HG02870 (cell line): ENCODE measurements at regions not wholly inside any gene's neighbourhood (a gene's known extent, or its start where the extent isn't known, plus 50 kb on each side); places are given as distances from the start of the nearest gene placed in this dataset.
"Not testable (repeated sequence)": the region's sequence is repeated elsewhere in the genome, so short reads cannot be mapped to it uniquely, and the experiment has no call there.

Source experiments
- ATAC-seq: cut with Tn5 transposase; IDR thresholded peaks from one replicate; pipeline ENCODE4 v1.9.1; 2021; ENCODE audit warnings: mild to moderate bottlenecking, moderate library complexity; ENCODE audit not compliant: unreplicated experiment

DNA sequence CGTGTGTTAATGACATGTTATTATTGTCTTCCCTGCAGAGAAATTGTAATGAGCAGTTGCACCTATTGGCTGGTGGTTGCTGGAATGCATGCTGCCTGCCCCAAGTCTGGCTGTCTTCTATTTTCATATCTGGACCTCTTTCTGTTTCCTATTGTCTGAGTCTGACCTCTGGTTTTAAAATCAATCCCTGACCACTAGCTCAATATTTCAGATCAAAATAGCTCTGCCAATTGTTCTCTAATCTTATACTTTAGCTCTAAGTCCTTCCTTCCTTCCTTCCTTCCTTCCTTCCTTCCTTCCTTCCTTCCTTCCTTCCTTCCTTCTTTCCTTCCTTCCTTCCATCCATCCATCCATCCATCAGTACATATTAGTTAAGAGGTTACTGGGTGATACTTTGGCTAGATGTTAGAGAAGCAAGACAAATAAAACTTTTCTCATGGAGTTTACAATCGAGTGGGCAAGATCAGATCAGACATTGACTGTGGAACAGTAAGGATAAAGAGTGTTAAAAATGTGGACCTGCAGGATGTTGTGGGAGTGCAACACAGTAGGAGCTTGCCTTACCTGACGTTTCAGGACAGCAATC, 417.1 kb downstream of the SOCS6 start:
- no peak for ATAC-seq

- no peak for ATAC-seq
These were observed 411.7 kb downstream of the SOCS6 start for GRCh38 chr18:70700496-70700895.

DNA sequence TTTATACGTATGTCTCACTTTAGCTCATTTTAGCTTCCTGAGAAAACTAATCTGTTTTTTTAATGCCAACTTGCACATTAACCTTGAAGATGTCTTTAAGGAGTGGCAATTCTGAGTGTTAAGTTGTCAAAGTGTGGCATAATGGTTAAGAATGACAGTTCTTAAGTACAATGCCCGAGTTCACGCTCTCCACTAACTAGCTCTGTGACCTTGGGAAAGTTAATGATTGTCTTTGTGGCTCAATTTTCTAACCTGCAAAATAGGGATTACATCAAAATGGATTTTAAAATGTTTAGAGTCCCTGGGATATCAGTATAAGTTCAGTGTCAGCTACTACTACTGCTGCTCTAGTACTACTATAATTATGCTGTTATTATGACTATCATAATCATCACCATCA, 409.7 kb downstream of the SOCS6 start:
- no peak for ATAC-seq

- no peak for ATAC-seq
These were observed 404.4 kb downstream of the SOCS6 start for GRCh38 chr18:70693246-70693645.

DNA sequence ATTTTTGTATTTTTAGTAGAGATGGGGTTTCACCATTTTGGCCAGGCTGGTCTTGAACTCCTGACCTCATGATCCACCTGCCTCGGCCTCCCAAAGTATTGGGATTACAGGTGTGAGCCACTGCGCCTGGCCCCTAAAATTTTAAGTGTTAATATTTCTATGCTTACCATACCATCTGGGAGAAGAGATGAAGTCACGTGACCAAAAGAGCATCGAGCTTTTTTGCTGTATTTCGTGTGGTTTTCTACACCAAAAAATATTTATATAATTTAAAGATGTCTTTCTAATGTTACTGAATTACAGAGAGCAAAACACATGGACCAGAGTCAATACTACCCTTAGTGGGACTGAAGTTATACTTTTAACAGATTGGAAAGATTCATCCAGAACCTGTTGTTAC, 400.9 kb downstream of the SOCS6 start:
- not testable (repeated sequence) for ATAC-seq

GRCh38 chr18:70688286-70688685, 399.4 kb downstream of the SOCS6 start:
- ATAC-seq: no peak

GRCh38 chr18:70684821-70685220, 396.0 kb downstream of the SOCS6 start:
- no peak for ATAC-seq

DNA sequence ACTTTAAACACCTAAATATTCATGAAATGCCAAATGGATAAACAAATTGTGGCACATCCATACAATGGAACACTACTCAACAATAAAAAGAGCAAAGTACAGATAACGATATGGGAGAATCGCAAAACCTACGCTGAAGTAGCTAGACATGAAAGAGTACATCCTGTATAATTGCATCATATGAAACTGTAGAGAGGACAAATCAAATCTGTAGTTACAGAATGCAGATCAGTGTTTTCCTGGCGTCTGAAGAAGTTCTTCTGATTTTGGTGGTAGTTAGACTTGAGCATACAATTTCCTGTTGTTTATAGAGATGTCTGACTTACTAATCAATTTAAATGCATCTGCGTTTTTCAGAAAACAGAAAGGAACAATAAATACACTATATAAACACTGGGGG, 394.4 kb downstream of the SOCS6 start:
- ATAC-seq: no peak

- ATAC-seq: no peak
These were observed 386.1 kb downstream of the SOCS6 start for GRCh38 chr18:70674896-70675295.

GRCh38 chr18:70673831-70674230, 385.0 kb downstream of the SOCS6 start:
- ATAC-seq: no peak

- ATAC-seq: no peak
These were observed 383.7 kb downstream of the SOCS6 start for GRCh38 chr18:70672581-70672980.

DNA sequence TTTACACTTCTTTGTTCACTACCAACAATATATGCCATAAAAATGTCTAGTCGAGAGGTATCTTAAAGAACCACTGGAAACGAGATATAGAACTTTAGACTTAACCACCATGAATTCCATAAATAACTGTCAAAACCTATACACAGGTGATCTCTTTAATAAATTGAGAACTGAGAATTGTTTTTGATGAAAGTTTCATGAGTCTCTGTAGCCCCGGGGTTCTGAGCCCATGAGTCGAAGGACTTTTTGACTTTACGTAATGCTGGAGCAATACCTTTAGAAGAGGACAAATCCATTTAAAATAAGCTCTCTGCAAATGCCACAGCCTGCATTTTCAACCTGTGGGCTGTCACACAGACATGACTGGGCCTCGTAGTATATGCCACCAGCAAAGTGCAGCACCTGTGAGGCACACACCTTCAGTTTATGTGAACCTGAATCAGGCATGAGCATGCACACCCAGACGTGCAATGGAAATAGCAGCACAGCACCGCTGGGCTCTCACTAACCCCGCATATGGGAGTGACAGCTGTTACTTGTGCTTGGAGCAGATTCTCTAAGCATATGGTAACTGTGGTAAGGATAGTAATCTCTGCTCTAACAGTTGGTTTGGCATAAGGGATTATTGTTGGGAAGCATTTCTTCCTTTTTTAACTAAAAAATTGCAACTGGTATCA, 383.2 kb downstream of the SOCS6 start:
- no peak for ATAC-seq

GRCh38 chr18:70666936-70667335, 378.1 kb downstream of the SOCS6 start:
- ATAC-seq: no peak

- ATAC-seq: no peak
These were observed 374.3 kb downstream of the SOCS6 start for GRCh38 chr18:70663141-70663540.

DNA sequence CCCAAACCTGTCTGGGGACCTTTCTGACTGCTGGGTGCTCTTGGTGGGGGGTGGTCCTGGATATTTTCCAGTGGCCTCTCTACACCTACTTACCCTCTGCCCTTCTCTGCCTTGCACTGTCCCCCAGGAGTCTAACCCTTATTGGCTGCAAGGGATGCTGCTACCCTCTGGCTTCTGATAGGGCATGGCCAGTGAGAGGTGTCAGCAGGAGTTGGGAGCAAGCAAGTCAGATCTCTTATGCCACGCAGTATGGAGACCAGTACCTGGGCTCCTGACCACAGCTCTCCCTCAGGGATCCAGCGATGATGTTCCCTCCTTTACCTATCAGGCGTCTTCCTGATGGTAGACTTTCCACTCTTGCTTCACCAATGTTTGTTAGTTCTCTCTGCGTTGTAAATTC, 373.7 kb downstream of the SOCS6 start:
- no peak for ATAC-seq

GRCh38 chr18:70659036-70659925, 370.4 kb downstream of the SOCS6 start:
- no peak for ATAC-seq

DNA sequence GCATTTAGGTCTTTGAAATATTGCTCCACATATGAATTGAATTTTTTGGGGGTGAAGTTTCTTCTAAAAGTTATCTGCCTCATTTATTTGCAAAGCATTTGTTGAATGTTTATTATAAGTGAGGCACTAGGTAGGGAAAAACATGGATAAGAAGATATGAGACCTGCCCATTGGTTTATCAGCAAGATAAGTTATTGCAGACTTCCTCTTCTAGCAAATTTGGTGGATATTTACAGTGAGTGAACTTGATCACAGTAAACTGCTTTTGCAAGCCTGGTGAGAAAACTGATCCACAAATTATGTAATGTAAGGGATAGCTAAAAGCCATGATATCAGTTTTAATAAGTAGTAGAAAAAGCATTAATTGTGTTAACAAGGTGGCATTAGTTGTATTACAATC, 364.8 kb downstream of the SOCS6 start:
- ATAC-seq: no peak

- ATAC-seq: no peak
These were observed 362.0 kb downstream of the SOCS6 start for GRCh38 chr18:70650878-70651277.

DNA sequence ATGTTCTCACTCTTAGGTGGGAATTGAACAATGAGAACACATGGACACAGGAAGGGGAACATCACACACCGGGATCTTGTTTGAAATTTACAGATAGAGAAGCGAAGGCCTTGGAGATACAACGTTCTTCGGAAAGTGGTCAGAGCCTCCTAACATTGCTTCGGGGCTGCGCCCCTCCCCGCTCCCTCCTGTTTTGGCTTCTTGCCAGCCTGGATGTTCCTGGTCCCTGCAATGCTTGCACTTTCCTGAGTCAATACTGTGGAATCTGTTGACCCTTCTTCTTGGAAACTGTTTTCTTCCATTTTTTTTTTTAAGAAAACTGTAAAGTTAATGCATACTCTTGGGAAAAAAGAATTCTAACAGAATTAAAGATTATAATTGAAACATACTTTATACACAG, 360.8 kb downstream of the SOCS6 start:
- no peak for ATAC-seq

DNA sequence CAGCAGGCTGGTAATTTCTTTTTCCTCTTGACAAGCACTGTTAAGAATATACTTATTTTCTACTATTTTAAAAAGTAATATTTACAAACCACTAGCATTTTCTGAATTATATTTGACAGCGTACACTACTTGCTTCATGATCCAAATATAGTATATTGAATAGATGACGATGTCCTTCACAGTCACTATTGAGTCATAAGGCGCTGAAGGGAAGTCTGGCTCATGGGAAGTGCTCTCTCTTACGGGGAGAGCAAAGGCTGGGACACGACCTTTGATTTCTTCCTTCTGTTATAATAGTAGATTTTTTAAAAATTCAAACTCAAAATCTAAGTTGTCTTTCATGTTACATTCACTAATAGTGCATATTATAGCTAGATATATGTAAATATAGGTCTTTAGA, 357.1 kb downstream of the SOCS6 start:
- ATAC-seq: no peak

- no peak for ATAC-seq
These were observed 355.0 kb downstream of the SOCS6 start for GRCh38 chr18:70643812-70644211.
